Caco-2 (cell line): ENCODE measurements at regions not wholly inside any gene's neighbourhood (a gene's known extent, or its start where the extent isn't known, plus 50 kb on each side); places are given as distances from the start of the nearest gene placed in this dataset.

Experiments
- BruUV-seq: library from RNA; stranded (reverse); fragments of 400-500 nt; replicated peaks from 2 replicates; lab custom pipeline; 2021; lab: Mats Ljungman, UMichigan
- CTCF ChIA-PET: fragments of 300-600 bp; sonication (Branson Sonifier 250); formaldehyde crosslinking; loops from one replicate; lab custom pipeline; 2022; ENCODE audit warnings: antibody characterized with exemption; lab: Charles Lee
- POLR2A ChIA-PET: fragments of 300-600 bp; sonication (Branson Sonifier 250); formaldehyde crosslinking; loops from one replicate; lab custom pipeline; 2022; ENCODE audit warnings: antibody characterized with exemption; lab: Charles Lee
- DNase-seq, 2 experiments: peaks; one replicate each; pipeline versions ENCODE4 v3.0.0 to v3.0.0-alpha.2; 2020 to 2022
- H3K27me3 ChIP-seq: replicated peaks from 2 replicates; pipeline ENCODE4 v1.6.0; 2011; ENCODE audit warnings: low read length; ENCODE audit not compliant: control insufficient read depth, insufficient read depth
- H3K36me3 ChIP-seq: 2 replicates; pipeline ENCODE4 v1.5.1; 2011; ENCODE audit warnings: low read length; ENCODE audit not compliant: control insufficient read depth, insufficient read depth
- H3K4me1 ChIP-seq: fragments of 250-450 bp; sonication (Bioruptor Pico); 2 replicates; pipeline ENCODE4 v1.5.1; 2020; ENCODE audit warnings: mild to moderate bottlenecking
- H3K4me3 ChIP-seq: 2 replicates; pipeline ENCODE4 v1.5.1; 2011; ENCODE audit warnings: low read depth, mild to moderate bottlenecking, control low read depth, low read length
- H3K9me3 ChIP-seq: fragments of 250-450 bp; sonication (Bioruptor Pico); 2 replicates; pipeline ENCODE4 v1.5.1; 2020; ENCODE audit warnings: mild to moderate bottlenecking, moderate library complexity
- H3K27ac Mint-ChIP-seq: one replicate; pipeline ENCODE4 v1.8.0; 2022; ENCODE audit warnings: mixed read lengths; ENCODE audit not compliant: unreplicated experiment
- H3K27me3 Mint-ChIP-seq: one replicate; pipeline ENCODE4 v1.8.0; 2022; ENCODE audit warnings: mixed read lengths; ENCODE audit not compliant: insufficient read depth, unreplicated experiment
- H3K36me3 Mint-ChIP-seq: one replicate; pipeline ENCODE4 v1.8.0; 2022; ENCODE audit warnings: mild to moderate bottlenecking, mixed read lengths; ENCODE audit not compliant: insufficient read depth, unreplicated experiment
- H3K4me1 Mint-ChIP-seq: one replicate; pipeline ENCODE4 v1.8.0; 2022; ENCODE audit warnings: low read depth, mixed read lengths; ENCODE audit not compliant: unreplicated experiment
- H3K4me3 Mint-ChIP-seq: one replicate; pipeline ENCODE4 v1.8.0; 2022; ENCODE audit warnings: mild to moderate bottlenecking, moderate library complexity, mixed read lengths; ENCODE audit not compliant: unreplicated experiment
- H3K9me3 Mint-ChIP-seq: one replicate; pipeline ENCODE4 v1.8.0; 2022; ENCODE audit warnings: mixed read lengths; ENCODE audit not compliant: unreplicated experiment
- CTCF ChIP-seq, 2 experiments: fragments of 200-600 bp in 1 of 2; IDR thresholded peaks; 1 replicate in 1 of 2; 2 replicates in 1 of 2; pipeline versions ENCODE4 v1.5.1 to v1.8.0; 2011 to 2022; ENCODE audit warnings: antibody characterized with exemption in 1 of 2, control low read depth in 1 of 2, inconsistent platforms in 1 of 2, low read depth in 1 of 2, low read length in 1 of 2, mild to moderate bottlenecking in 1 of 2, moderate library complexity in 1 of 2; ENCODE audit not compliant: insufficient read depth in 1 of 2, severe bottlenecking in 1 of 2, unreplicated experiment in 1 of 2
- intact Hi-C: fragments of 100-400 bp; cut with micrococcal nuclease; formaldehyde crosslinking; loops from one replicate; pipeline ENCODE4 v1.10.0; 2022; ENCODE audit not compliant: unreplicated experiment

- ChIA-PET POLR2A (no interaction called here), CTCF (no interaction called here)
- H3K9me3 Mint-ChIP-seq, result no peaks in the 10 kb centered on the region
- H3K27me3 ChIP-seq, result no peaks in the 10 kb centered on the region
- no peak overlapping the region for H3K27ac Mint-ChIP-seq
- H3K9me3 ChIP-seq, result no peaks in the 10 kb centered on the region
- intact Hi-C loops, result no loop called here
- no peaks in the 10 kb centered on the region for H3K4me1 Mint-ChIP-seq
- no peaks in the 10 kb centered on the region for H3K36me3 Mint-ChIP-seq
- no peak for DNase-seq
- H3K4me1 ChIP-seq, result no peaks in the 10 kb centered on the region
- BruUV-seq, result no TSS peak
- H3K4me3 Mint-ChIP-seq, result no peak overlapping the region
- H3K27me3 Mint-ChIP-seq, result peaks cover 3% of the 10 kb centered on the region
- TF ChIP-seq CTCF (IDR thresholded peaks at IDR 0.05; ENCODE audit: insufficient read depth in 1 of 2, low read depth in 1 of 2, low read length in 1 of 2, severe bottlenecking in 1 of 2, unreplicated experiment in 1 of 2), result no peak
- no peak overlapping the region for H3K4me3 ChIP-seq
- H3K36me3 ChIP-seq, result no peaks in the 10 kb centered on the region
These were observed 117.6 kb downstream of the MAGEB17 start for GRCh38 chrX:16284842-16285241.

- H3K9me3 Mint-ChIP-seq, result no peaks in the 10 kb centered on the region
- DNase-seq, result no peak
- H3K36me3 Mint-ChIP-seq, result no peaks in the 10 kb centered on the region
- H3K36me3 ChIP-seq, result no peaks in the 10 kb centered on the region
- POLR2A ChIA-PET, result no interaction called here
- TF ChIP-seq CTCF (IDR thresholded peaks at IDR 0.05; ENCODE audit: insufficient read depth in 1 of 2, low read depth in 1 of 2, low read length in 1 of 2, severe bottlenecking in 1 of 2, unreplicated experiment in 1 of 2), result no peak
- intact Hi-C loops, result no loop called here
- no peak overlapping the region for H3K27ac Mint-ChIP-seq
- no peak overlapping the region for H3K4me3 Mint-ChIP-seq
- H3K4me1 Mint-ChIP-seq, result no peaks in the 10 kb centered on the region
- no peak overlapping the region for H3K4me3 ChIP-seq
- no peaks in the 10 kb centered on the region for H3K4me1 ChIP-seq
- no TSS peak for BruUV-seq
- H3K27me3 ChIP-seq, result no peaks in the 10 kb centered on the region
- no peaks in the 10 kb centered on the region for H3K27me3 Mint-ChIP-seq
- CTCF ChIA-PET, result no interaction called here
- H3K9me3 ChIP-seq, result no peaks in the 10 kb centered on the region
These were observed 123.7 kb downstream of the MAGEB17 start for GRCh38 chrX:16290997-16291396.

- CTCF ChIA-PET, result no interaction called here
- H3K36me3 ChIP-seq, result no peaks in the 10 kb centered on the region
- H3K4me3 Mint-ChIP-seq, result no peak overlapping the region
- H3K9me3 ChIP-seq, result no peaks in the 10 kb centered on the region
- POLR2A ChIA-PET, result no interaction called here
- H3K27me3 Mint-ChIP-seq, result no peaks in the 10 kb centered on the region
- H3K9me3 Mint-ChIP-seq, result no peaks in the 10 kb centered on the region
- intact Hi-C loops, result no loop called here
- no peak overlapping the region for H3K4me3 ChIP-seq
- H3K4me1 ChIP-seq, result no peaks in the 10 kb centered on the region
- no peak overlapping the region for H3K27ac Mint-ChIP-seq
- H3K27me3 ChIP-seq, result no peaks in the 10 kb centered on the region
- H3K4me1 Mint-ChIP-seq, result no peaks in the 10 kb centered on the region
- no TSS peak for BruUV-seq
- H3K36me3 Mint-ChIP-seq, result no peaks in the 10 kb centered on the region
- no peak for TF ChIP-seq CTCF (IDR thresholded peaks at IDR 0.05; ENCODE audit: insufficient read depth in 1 of 2, low read depth in 1 of 2, low read length in 1 of 2, severe bottlenecking in 1 of 2, unreplicated experiment in 1 of 2)
- no peak for DNase-seq
These were observed 133.6 kb downstream of the MAGEB17 start for GRCh38 chrX:16300831-16301230.
